Activated CD8-positive, alpha-beta T cell treated with anti-CD3 and anti-CD28 coated beads for 36 hours (primary cell): ENCODE measurements at regions not wholly inside any gene's neighbourhood (a gene's known extent, or its start where the extent isn't known, plus 50 kb on each side); places are given as distances from the start of the nearest gene placed in this dataset.

Source experiments
- ATAC-seq: fragments of 200-7000 bp; cut with Tn5 transposase; one replicate; pipeline ENCODE4 v1.10.0; 2021; ENCODE audit warnings: mild to moderate bottlenecking, moderate library complexity
- CTCF ChIA-PET: fragments of 350-600 bp; sonication (Branson Sonifier 250); formaldehyde crosslinking; loops from one replicate; lab custom pipeline; 2021; ENCODE audit warnings: antibody characterized with exemption; lab: Charles Lee
- POLR2A ChIA-PET: fragments of 350-600 bp; sonication (Branson Sonifier 250); formaldehyde crosslinking; loops from one replicate; lab custom pipeline; 2021; ENCODE audit warnings: antibody characterized with exemption; lab: Charles Lee
- DNase-seq: peaks from one replicate; pipeline ENCODE4 v3.0.0-alpha.2; 2020
- H3K27ac Mint-ChIP-seq: one replicate; pipeline ENCODE4 v1.8.0; 2021; ENCODE audit warnings: mild to moderate bottlenecking, mixed read lengths
- H3K27me3 Mint-ChIP-seq: one replicate; pipeline ENCODE4 v1.8.0; 2021; ENCODE audit warnings: mixed read lengths
- H3K36me3 Mint-ChIP-seq: one replicate; pipeline ENCODE4 v1.8.0; 2021; ENCODE audit warnings: low read depth, mixed read lengths
- H3K4me1 Mint-ChIP-seq: one replicate; pipeline ENCODE4 v1.8.0; 2021; ENCODE audit warnings: low read depth, mixed read lengths
- H3K4me3 Mint-ChIP-seq: one replicate; pipeline ENCODE4 v1.8.0; 2021; ENCODE audit warnings: mild to moderate bottlenecking, moderate library complexity, mixed read lengths
- H3K9me3 Mint-ChIP-seq: one replicate; pipeline ENCODE4 v1.8.0; 2021; ENCODE audit warnings: mixed read lengths
- intact Hi-C: fragments of 100-400 bp; cut with micrococcal nuclease; formaldehyde crosslinking; loops from one replicate; pipeline ENCODE4 v1.10.0; 2022
- TF ChIP-seq, protein P1 (sequence below): fragments of 200-600 bp; IDR thresholded peaks from one replicate; pipeline ENCODE4 v1.8.0; 2022; ENCODE audit warnings: antibody characterized with exemption, mild to moderate bottlenecking

GRCh38 chr2:4412637-4413187 lies 709.3 kb downstream of the DCDC2C start:
- ChIA-PET POLR2A (no interaction called here), CTCF (no interaction called here)
- Mint-ChIP-seq H3K9me3 (peaks cover 18% of the 10 kb centered on the region), H3K27me3 (no peaks in the 10 kb centered on the region), H3K4me1 (no peaks in the 10 kb centered on the region), H3K27ac (no peak overlapping the region), H3K36me3 (no peaks in the 10 kb centered on the region), H3K4me3 (no peak overlapping the region)
- DNase-seq (no peak), ATAC-seq (no peak)
- intact Hi-C loops = no loop called here
- TF ChIP-seq, protein P1, sequence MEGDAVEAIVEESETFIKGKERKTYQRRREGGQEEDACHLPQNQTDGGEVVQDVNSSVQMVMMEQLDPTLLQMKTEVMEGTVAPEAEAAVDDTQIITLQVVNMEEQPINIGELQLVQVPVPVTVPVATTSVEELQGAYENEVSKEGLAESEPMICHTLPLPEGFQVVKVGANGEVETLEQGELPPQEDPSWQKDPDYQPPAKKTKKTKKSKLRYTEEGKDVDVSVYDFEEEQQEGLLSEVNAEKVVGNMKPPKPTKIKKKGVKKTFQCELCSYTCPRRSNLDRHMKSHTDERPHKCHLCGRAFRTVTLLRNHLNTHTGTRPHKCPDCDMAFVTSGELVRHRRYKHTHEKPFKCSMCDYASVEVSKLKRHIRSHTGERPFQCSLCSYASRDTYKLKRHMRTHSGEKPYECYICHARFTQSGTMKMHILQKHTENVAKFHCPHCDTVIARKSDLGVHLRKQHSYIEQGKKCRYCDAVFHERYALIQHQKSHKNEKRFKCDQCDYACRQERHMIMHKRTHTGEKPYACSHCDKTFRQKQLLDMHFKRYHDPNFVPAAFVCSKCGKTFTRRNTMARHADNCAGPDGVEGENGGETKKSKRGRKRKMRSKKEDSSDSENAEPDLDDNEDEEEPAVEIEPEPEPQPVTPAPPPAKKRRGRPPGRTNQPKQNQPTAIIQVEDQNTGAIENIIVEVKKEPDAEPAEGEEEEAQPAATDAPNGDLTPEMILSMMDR = no peak

- intact Hi-C loops = no loop called here
- Mint-ChIP-seq H3K27me3 (no peaks in the 10 kb centered on the region), H3K36me3 (no peaks in the 10 kb centered on the region), H3K27ac (no peak overlapping the region), H3K4me3 (no peak overlapping the region), H3K4me1 (no peaks in the 10 kb centered on the region), H3K9me3 (peaks cover 18% of the 10 kb centered on the region)
- POLR2A ChIA-PET = no interaction called here
- DNase-seq (no peak), ATAC-seq (no peak)
- CTCF ChIA-PET = no interaction called here
- TF ChIP-seq, protein P1 = no peak
These were observed 711.8 kb downstream of the DCDC2C start for GRCh38 chr2:4415171-4415570.

DNA sequence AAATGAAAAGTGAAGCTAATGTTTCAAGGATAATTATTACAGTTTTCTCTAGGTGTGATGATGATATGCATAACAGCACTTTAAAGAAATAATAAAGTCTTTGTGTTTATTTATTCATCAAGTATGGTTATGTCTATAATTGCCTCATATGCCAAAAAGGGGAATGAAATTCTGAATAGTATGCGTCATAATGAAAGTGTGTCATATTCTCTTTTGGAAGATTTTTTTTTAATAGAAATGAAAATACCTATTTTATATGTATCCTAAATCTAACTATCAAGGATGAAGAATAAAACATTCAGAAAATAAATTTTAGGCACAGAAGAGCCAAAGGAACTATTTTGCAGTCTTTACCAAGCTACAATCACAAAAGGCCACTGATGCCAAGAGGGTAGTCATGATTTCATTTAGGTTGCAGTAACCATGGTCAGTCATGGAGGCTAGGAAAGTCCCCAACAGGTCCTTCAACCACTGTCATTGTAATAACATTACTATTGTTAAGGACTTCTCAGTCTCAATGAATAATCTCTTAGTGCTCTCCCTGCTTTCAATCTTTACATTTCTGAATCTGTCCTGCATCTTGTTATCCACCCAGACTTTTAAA lies 712.5 kb downstream of the DCDC2C start:
- Mint-ChIP-seq H3K9me3 (peaks cover 18% of the 10 kb centered on the region), H3K27ac (no peak overlapping the region), H3K36me3 (no peaks in the 10 kb centered on the region), H3K4me1 (no peaks in the 10 kb centered on the region), H3K4me3 (no peak overlapping the region), H3K27me3 (no peaks in the 10 kb centered on the region)
- ChIA-PET CTCF (no interaction called here), POLR2A (no interaction called here)
- TF ChIP-seq, protein P1 = no peak
- intact Hi-C loops = no loop called here
- DNase-seq (no peak), ATAC-seq (no peak)

DNA sequence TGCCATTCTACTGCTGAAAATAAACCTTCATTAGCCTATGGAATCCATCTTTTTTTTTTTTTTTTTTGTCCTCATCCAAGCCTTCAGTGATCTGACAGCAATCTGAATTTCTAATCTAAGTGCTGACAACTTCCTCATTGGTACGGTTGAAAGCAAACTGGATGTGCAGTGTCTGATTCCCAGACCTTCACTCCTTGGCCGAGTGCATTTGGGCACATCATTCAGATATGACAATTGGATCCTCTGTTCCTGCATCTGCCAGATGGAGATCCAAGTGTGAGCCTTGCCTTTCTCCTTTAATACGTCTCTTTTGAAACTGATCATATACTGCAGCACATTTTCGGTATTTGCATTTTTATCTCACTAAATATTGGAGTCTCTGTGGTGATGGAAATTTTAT lies 713.1 kb downstream of the DCDC2C start:
- Mint-ChIP-seq H3K9me3 (peaks cover 17% of the 10 kb centered on the region), H3K27ac (no peak overlapping the region), H3K4me1 (no peaks in the 10 kb centered on the region), H3K27me3 (no peaks in the 10 kb centered on the region), H3K36me3 (no peaks in the 10 kb centered on the region), H3K4me3 (no peak overlapping the region)
- intact Hi-C loops = no loop called here
- TF ChIP-seq, protein P1 = no peak
- no peak for DNase-seq
- no peak for ATAC-seq
- CTCF ChIA-PET = no interaction called here
- POLR2A ChIA-PET = no interaction called here

DNA sequence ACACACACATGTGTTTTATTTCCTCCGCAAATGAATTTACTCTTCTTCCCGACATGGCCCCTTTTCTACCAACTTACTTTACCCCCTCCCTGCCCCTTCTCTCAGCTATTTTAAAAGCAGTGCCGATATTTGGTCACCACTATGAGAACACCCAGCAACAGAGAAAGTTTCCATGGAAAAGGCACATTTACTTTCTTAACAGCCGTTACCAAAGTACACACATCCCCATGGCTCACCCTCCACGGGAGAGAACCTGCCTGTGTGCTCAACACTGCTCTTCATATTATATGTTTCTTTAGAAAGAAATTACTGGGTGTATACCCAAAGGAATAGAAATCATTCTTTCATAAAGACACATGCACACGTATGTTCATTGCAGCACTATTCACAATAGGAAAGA lies 714.4 kb downstream of the DCDC2C start:
- H3K27me3 Mint-ChIP-seq = no peaks in the 10 kb centered on the region
- H3K4me1 Mint-ChIP-seq = no peaks in the 10 kb centered on the region
- H3K27ac Mint-ChIP-seq = no peak overlapping the region
- no peak overlapping the region for H3K4me3 Mint-ChIP-seq
- TF ChIP-seq, protein P1 = no peak
- CTCF ChIA-PET = no interaction called here
- no peak for ATAC-seq
- intact Hi-C loops = no loop called here
- H3K9me3 Mint-ChIP-seq = peaks cover 15% of the 10 kb centered on the region
- POLR2A ChIA-PET = no interaction called here
- H3K36me3 Mint-ChIP-seq = no peaks in the 10 kb centered on the region
- no peak for DNase-seq
